HepG2 (cell line): ENCODE measurements at regions not wholly inside any gene's neighbourhood (a gene's known extent, or its start where the extent isn't known, plus 50 kb on each side); places are given as distances from the start of the nearest gene placed in this dataset.

Experiments
- ATAC-seq: fragments of 200-7000 bp; cut with Tn5 transposase; 3 replicates; pipeline ENCODE4 v1.9.1; 2020; ENCODE audit warnings: mild to moderate bottlenecking, moderate library complexity
- BruUV-seq: library from RNA; stranded (reverse); fragments of 400-500 nt; replicated peaks from 2 replicates; lab custom pipeline; 2021; lab: Mats Ljungman, UMichigan
- CTCF ChIA-PET: fragments of 300-600 bp; formaldehyde crosslinking; extraction: SDS; loops from one replicate; lab custom pipeline; 2021; ENCODE audit warnings: low total read pairs, inconsistent platforms, low intra/inter-chr PET ratio; lab: Yijun Ruan, JAX
- POLR2A ChIA-PET: fragments of 350-600 bp; sonication (Branson Sonifier 250); formaldehyde crosslinking; loops from one replicate; lab custom pipeline; 2020; ENCODE audit warnings: antibody characterized with exemption, inconsistent platforms; lab: Yijun Ruan, JAX
- DNase-seq: peaks from one replicate; pipeline ENCODE4 v3.0.0-alpha.2; 2015; ENCODE audit warnings: low spot score
- FAIRE-seq: peaks from 3 replicates; lab custom pipeline; 2011; peaks lifted over from hg19 to GRCh38; lab: Jason Lieb, UNC
- H2AFZ ChIP-seq: one replicate; pipeline ENCODE4 v1.6.1; 2011; ENCODE audit warnings: low read length, inconsistent platforms
- H3K27ac ChIP-seq: fragments of 300-600 bp; 3 replicates; pipeline ENCODE4 v1.8.0; 2011; ENCODE audit warnings: mixed run types, mild to moderate bottlenecking, mixed read lengths, low read length, inconsistent platforms; ENCODE audit not compliant: insufficient read depth; ENCODE audit errors: extremely low read length
- H3K27me3 ChIP-seq, 2 experiments: fragments of 200-600 bp in 1 of 2; 2 replicates in 1 of 2; 3 replicates in 1 of 2; pipeline versions ENCODE4 v1.6.0 to v1.8.0; 2011; ENCODE audit warnings: low read length in 2 of 2, mild to moderate bottlenecking in 2 of 2, moderate library complexity in 2 of 2, inconsistent platforms in 1 of 2; ENCODE audit not compliant: insufficient read depth in 2 of 2, control insufficient read depth in 1 of 2
- H3K36me3 ChIP-seq, 2 experiments: fragments of 200-600 bp in 1 of 2; replicated peaks in 1 of 2; 2 replicates in 1 of 2; 3 replicates in 1 of 2; pipeline versions ENCODE4 v1.5.1 to v1.8.0; 2011; ENCODE audit warnings: low read length in 2 of 2, inconsistent platforms in 1 of 2; ENCODE audit not compliant: insufficient read depth in 2 of 2, control insufficient read depth in 1 of 2
- H3K4me1 ChIP-seq: 2 replicates; pipeline ENCODE4 v1.5.1; 2012; ENCODE audit warnings: low read length, inconsistent platforms; ENCODE audit not compliant: insufficient read depth
- H3K4me2 ChIP-seq: 2 replicates; pipeline ENCODE4 v1.6.0; 2011; ENCODE audit warnings: low read depth, low read length, inconsistent platforms
- H3K4me3 ChIP-seq, 3 experiments: fragments of 200-600 bp in 1 of 3; sonication (generic), shearing (Covaris generic) in 1 of 3; replicated peaks in 1 of 3; 2 replicates each; pipeline ENCODE4 v1.5.1; 2011 to 2016; ENCODE audit warnings: low read length in 3 of 3, inconsistent platforms in 2 of 3, low read depth in 2 of 3, mild to moderate bottlenecking in 2 of 3, control low read depth in 1 of 3, mixed read lengths in 1 of 3; ENCODE audit not compliant: insufficient read depth in 1 of 3
- H3K79me2 ChIP-seq: one replicate; pipeline ENCODE4 v1.6.1; 2011; ENCODE audit warnings: low read length, inconsistent platforms; ENCODE audit not compliant: insufficient read depth
- H3K9ac ChIP-seq: 2 replicates; pipeline ENCODE4 v1.6.0; 2011; ENCODE audit warnings: mild to moderate bottlenecking, low read depth, low read length, inconsistent platforms; ENCODE audit not compliant: insufficient read depth
- H3K9me3 ChIP-seq: 2 replicates; pipeline ENCODE4 v1.5.1; 2012; ENCODE audit warnings: mild to moderate bottlenecking, low read length
- H4K20me1 ChIP-seq: 2 replicates; pipeline ENCODE4 v1.6.0; 2011; ENCODE audit warnings: inconsistent platforms, mild to moderate bottlenecking, low read length, moderate library complexity; ENCODE audit not compliant: insufficient read depth
- AKAP8 ChIP-seq: sonication (generic); formaldehyde crosslinking; IDR thresholded peaks from 2 replicates; pipeline ENCODE4 v1.5.1; 2020; ENCODE audit warnings: mild to moderate bottlenecking, missing genetic modification reagents
- FOXJ3 ChIP-seq: sonication (generic); formaldehyde crosslinking; IDR thresholded peaks from 2 replicates; pipeline ENCODE4 v1.4.0; 2020; ENCODE audit warnings: missing genetic modification reagents, mild to moderate bottlenecking, borderline replicate concordance
- HNF4G ChIP-seq, 2 experiments: sonication (generic) in 1 of 2; formaldehyde crosslinking in 1 of 2; IDR thresholded peaks; 2 replicates each; pipeline versions ENCODE4 v1.4.0 to v1.6.1; 2011 to 2020; ENCODE audit warnings: borderline replicate concordance in 2 of 2, low read depth in 2 of 2, mild to moderate bottlenecking in 2 of 2, low read length in 1 of 2, missing genetic modification reagents in 1 of 2, moderate library complexity in 1 of 2
- MTA1 ChIP-seq: sonication (generic); formaldehyde crosslinking; IDR thresholded peaks from 2 replicates; pipeline ENCODE4 v1.4.0; 2020; ENCODE audit warnings: missing genetic modification reagents, mild to moderate bottlenecking, borderline replicate concordance
- RFX1 ChIP-seq: fragments of 450-650 bp; IDR thresholded peaks from 2 replicates; pipeline ENCODE4 v1.6.1; 2017
- TBX3 ChIP-seq: fragments of 450-650 bp; IDR thresholded peaks from 2 replicates; pipeline ENCODE4 v1.6.1; 2017; ENCODE audit warnings: antibody characterized with exemption, mild to moderate bottlenecking, inconsistent platforms, borderline replicate concordance
- ZFP1 ChIP-seq: IDR thresholded peaks from 2 replicates; pipeline ENCODE4 v1.6.1; 2016
- ZNF124 ChIP-seq: sonication (generic); formaldehyde crosslinking; IDR thresholded peaks from 2 replicates; pipeline ENCODE4 v1.4.0; 2020; ENCODE audit warnings: missing genetic modification reagents
- ZNF451 ChIP-seq: sonication (generic); formaldehyde crosslinking; IDR thresholded peaks from 2 replicates; pipeline ENCODE4 v1.5.0; 2020; ENCODE audit warnings: mild to moderate bottlenecking, missing genetic modification reagents
- whole genome bisulfite sequencing: methylation state at CpG from one replicate; pipeline ENCODE4 v1.1.6; 2017; ENCODE audit warnings: low lambda C conversion rate; 5-methylcytosine and 5-hydroxymethylcytosine counted together
- in situ Hi-C: cut with HindIII; loops from 2 replicates; pipeline ENCODE4 v1.10.0; 2017; ENCODE audit warnings: low pct_unique_long_range_greater_than_20kb; ENCODE audit not compliant: extremely low pct_ligation_motif_present
- intact Hi-C: fragments of 100-400 bp; cut with micrococcal nuclease; formaldehyde crosslinking; loops from one replicate; pipeline ENCODE4 v1.10.0; 2022; ENCODE audit not compliant: unreplicated experiment
- TF ChIP-seq, protein P1 (sequence below): sonication (generic); formaldehyde crosslinking; IDR thresholded peaks from 2 replicates; pipeline ENCODE4 v1.4.0; 2020; ENCODE audit warnings: missing genetic modification reagents
- TF ChIP-seq, protein P2 (sequence below): sonication (generic); formaldehyde crosslinking; IDR thresholded peaks from 2 replicates; pipeline ENCODE4 v1.5.1; 2020; ENCODE audit warnings: mild to moderate bottlenecking, missing genetic modification reagents, borderline replicate concordance
- TF ChIP-seq, protein P3 (sequence below): sonication (generic); formaldehyde crosslinking; IDR thresholded peaks from 2 replicates; pipeline ENCODE4 v1.4.0; 2020; ENCODE audit warnings: missing genetic modification reagents

DNA sequence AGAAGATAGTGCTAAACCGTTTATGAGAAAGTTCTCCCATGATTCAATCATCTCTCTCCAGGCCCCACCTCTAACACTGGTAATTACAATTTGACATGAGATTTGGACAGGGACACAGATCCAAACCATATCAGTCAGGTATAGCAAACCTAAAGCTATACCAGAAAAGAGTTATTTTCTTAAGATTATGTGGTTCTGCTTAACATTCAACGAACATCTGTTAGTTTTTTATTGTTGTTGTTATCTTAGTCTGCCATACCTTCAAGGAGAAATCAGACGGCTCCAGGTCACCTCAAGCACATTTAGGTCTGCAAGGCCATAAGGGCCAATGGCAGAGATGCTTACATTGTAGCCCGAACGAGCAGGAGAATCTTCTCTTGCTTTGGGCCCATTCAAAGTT, 89.5 kb upstream of the ETV3 start (continued):
- TF ChIP-seq, protein P1, sequence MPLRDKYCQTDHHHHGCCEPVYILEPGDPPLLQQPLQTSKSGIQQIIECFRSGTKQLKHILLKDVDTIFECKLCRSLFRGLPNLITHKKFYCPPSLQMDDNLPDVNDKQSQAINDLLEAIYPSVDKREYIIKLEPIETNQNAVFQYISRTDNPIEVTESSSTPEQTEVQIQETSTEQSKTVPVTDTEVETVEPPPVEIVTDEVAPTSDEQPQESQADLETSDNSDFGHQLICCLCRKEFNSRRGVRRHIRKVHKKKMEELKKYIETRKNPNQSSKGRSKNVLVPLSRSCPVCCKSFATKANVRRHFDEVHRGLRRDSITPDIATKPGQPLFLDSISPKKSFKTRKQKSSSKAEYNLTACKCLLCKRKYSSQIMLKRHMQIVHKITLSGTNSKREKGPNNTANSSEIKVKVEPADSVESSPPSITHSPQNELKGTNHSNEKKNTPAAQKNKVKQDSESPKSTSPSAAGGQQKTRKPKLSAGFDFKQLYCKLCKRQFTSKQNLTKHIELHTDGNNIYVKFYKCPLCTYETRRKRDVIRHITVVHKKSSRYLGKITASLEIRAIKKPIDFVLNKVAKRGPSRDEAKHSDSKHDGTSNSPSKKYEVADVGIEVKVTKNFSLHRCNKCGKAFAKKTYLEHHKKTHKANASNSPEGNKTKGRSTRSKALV (CRISPR knock-in tag) = no peak

DNA sequence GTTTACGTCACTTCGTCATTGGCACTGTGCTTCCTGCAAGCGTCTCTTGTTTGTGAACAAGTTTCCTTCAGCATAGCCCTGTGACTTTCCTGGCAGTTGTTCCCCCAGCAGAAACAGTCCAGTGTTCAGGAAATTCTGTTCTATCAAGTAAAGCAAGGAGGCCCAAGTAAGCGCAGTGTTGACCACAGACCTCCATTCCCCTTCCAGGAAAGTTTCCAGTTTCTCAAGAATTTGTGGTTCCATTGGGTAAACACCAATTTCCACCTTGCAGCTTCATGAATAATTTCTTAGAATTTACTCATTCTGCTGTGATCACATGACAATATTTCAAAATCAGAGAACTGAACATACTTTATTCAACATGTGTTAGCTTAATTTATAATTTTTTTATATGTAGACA, 88.5 kb upstream of the ETV3 start:
- Histone ChIP-seq H2AFZ (no peak overlapping the region), H3K9me3 (peaks cover 10% of the 10 kb centered on the region), H4K20me1 (no peaks in the 10 kb centered on the region), H3K36me3 (no peaks in the 10 kb centered on the region), H3K9ac (no peak overlapping the region), H3K79me2 (no peaks in the 10 kb centered on the region), H3K27ac (no peak overlapping the region), H3K4me3 (no peak overlapping the region), H3K4me2 (no peak overlapping the region), H3K4me1 (peaks cover 16% of the 10 kb centered on the region), H3K27me3 (no peaks in the 10 kb centered on the region; a peak in 1 of 5 replicates)
- TF ChIP-seq AKAP8 (CRISPR knock-in tag) = no peak
- no peak for TF ChIP-seq FOXJ3
- TF ChIP-seq MTA1 (CRISPR knock-in tag) = no peak
- TF ChIP-seq ZFP1 = no peak
- TF ChIP-seq, protein P2, sequence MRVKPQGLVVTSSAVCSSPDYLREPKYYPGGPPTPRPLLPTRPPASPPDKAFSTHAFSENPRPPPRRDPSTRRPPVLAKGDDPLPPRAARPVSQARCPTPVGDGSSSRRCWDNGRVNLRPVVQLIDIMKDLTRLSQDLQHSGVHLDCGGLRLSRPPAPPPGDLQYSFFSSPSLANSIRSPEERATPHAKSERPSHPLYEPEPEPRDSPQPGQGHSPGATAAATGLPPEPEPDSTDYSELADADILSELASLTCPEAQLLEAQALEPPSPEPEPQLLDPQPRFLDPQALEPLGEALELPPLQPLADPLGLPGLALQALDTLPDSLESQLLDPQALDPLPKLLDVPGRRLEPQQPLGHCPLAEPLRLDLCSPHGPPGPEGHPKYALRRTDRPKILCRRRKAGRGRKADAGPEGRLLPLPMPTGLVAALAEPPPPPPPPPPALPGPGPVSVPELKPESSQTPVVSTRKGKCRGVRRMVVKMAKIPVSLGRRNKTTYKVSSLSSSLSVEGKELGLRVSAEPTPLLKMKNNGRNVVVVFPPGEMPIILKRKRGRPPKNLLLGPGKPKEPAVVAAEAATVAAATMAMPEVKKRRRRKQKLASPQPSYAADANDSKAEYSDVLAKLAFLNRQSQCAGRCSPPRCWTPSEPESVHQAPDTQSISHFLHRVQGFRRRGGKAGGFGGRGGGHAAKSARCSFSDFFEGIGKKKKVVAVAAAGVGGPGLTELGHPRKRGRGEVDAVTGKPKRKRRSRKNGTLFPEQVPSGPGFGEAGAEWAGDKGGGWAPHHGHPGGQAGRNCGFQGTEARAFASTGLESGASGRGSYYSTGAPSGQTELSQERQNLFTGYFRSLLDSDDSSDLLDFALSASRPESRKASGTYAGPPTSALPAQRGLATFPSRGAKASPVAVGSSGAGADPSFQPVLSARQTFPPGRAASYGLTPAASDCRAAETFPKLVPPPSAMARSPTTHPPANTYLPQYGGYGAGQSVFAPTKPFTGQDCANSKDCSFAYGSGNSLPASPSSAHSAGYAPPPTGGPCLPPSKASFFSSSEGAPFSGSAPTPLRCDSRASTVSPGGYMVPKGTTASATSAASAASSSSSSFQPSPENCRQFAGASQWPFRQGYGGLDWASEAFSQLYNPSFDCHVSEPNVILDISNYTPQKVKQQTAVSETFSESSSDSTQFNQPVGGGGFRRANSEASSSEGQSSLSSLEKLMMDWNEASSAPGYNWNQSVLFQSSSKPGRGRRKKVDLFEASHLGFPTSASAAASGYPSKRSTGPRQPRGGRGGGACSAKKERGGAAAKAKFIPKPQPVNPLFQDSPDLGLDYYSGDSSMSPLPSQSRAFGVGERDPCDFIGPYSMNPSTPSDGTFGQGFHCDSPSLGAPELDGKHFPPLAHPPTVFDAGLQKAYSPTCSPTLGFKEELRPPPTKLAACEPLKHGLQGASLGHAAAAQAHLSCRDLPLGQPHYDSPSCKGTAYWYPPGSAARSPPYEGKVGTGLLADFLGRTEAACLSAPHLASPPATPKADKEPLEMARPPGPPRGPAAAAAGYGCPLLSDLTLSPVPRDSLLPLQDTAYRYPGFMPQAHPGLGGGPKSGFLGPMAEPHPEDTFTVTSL = no peak
- TF ChIP-seq HNF4G (IDR thresholded peaks at IDR 0.05; ENCODE audit: borderline replicate concordance, low read depth, low read length) = no peak
- no peak for TF ChIP-seq HNF4G (CRISPR knock-in tag; IDR thresholded peaks at IDR 0.05; ENCODE audit: borderline replicate concordance, low read depth)
- TF ChIP-seq ZNF451 (CRISPR knock-in tag) = no peak
- no peak for TF ChIP-seq ZNF124
- TF ChIP-seq TBX3 = no peak
- no peak for TF ChIP-seq RFX1
- TF ChIP-seq, protein P3, sequence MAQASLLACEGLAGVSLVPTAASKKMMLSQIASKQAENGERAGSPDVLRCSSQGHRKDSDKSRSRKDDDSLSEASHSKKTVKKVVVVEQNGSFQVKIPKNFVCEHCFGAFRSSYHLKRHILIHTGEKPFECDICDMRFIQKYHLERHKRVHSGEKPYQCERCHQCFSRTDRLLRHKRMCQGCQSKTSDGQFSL (CRISPR knock-in tag) = no peak
- POLR2A ChIA-PET = no interaction called here
- in situ Hi-C loops (no loop called here), intact Hi-C loops (no loop called here)
- FAIRE-seq = no peak
- WGBS = 57% methylated on average over 4 of the region's 4 CpGs
- CTCF ChIA-PET = no interaction called here
- no TSS peak for BruUV-seq
- ATAC-seq = no peak
- DNase-seq = no peak
